ENCODE measurements at regions not wholly inside any gene's neighbourhood (a gene's known extent, or its start where the extent isn't known, plus 50 kb on each side); places are given as distances from the start of the nearest gene placed in this dataset.

DNA sequence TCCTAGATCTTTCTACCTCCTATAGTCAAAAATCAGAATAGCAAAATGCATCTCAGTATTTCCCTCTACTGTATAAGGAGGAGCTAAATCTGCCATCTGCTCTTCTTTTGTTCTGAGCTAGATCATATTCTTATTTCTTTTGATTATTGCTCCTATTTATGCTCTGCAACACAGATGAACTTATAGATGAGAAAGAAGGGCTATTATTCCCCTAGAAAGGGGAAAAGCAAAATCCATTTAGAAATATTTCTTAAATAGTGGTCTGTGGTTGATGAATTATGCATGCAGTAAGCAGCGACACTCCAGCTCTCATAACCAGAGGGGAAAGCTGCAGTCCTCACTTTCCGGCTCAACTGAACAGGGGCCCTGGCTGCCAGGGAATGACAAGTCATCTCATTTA is 207.3 kb upstream of the SORCS1 start:
- Mint-ChIP-seq H3K9me3 (peaks cover 8% of the 10 kb centered on the region), H3K4me3 (no peak overlapping the region), H3K27me3 (no peaks in the 10 kb centered on the region), H3K27ac (no peak overlapping the region), H3K4me1 (no peaks in the 10 kb centered on the region), H3K36me3 (no peaks in the 10 kb centered on the region)

DNA sequence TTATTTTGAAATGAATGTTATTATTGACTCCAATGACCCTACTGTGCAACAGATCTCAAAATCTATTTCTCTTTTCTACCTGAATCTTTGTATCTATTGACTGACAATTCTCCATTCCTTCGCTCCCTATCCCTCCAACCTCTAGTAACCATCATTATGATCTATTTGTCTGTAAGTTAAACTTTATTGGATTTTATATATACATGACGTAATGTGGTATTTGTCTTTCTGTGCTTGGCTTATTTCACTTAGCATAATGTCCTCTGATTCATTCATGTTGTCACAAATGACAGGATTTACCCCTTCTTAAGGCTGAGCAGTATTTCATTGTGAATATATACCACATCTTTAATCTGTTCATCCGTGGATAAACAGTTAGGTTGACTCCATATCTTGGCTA is 200.4 kb upstream of the SORCS1 start:
- no peak overlapping the region for H3K4me3 Mint-ChIP-seq
- H3K36me3 Mint-ChIP-seq, result no peaks in the 10 kb centered on the region
- H3K27me3 Mint-ChIP-seq, result no peaks in the 10 kb centered on the region
- H3K4me1 Mint-ChIP-seq, result no peaks in the 10 kb centered on the region
- no peak overlapping the region for H3K27ac Mint-ChIP-seq
- H3K9me3 Mint-ChIP-seq, result peaks cover under 1% of the 10 kb centered on the region

DNA sequence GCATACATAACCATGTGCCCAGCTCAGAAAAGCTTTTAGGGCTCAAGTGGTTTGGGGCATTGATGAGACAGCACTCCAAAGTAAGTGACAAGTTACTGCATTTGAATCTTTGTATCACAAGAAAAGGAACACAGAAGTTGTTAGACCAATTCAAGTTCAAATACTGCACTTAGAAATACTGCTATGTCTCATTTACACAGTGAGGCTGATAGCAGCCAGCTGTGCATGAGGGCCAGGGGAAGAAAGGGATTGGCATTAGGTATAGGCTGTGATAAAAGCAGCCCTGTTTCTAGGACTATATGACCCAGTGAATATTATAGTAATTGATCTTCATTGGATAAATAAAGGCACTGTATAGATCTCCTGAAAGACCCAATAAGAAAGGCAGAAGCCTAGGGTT is 197.8 kb upstream of the SORCS1 start:
- H3K27ac Mint-ChIP-seq, result no peak overlapping the region
- no peaks in the 10 kb centered on the region for H3K27me3 Mint-ChIP-seq
- no peaks in the 10 kb centered on the region for H3K4me1 Mint-ChIP-seq
- H3K36me3 Mint-ChIP-seq, result no peaks in the 10 kb centered on the region
- peaks cover 12% of the 10 kb centered on the region for H3K9me3 Mint-ChIP-seq
- H3K4me3 Mint-ChIP-seq, result no peak overlapping the region

DNA sequence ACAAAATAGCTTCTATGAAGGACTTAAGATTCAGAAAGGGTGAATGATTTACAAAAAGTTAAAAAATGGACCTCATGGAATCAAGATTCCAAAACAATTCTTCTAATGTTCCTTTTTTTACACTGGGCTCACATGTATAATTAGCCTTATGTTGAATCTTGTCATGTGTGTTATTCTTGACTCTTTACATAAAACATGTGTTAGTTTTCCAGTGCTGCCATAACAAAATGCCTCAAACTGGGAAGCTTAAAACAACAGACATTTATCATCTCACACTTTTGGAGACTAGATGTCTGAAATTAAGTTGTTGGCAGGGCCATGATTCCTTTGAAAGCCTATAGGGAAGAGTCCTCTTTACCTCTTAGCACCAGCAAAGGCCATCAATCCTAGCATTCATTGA is 192.5 kb upstream of the SORCS1 start:
- Mint-ChIP-seq H3K27ac (no peak overlapping the region), H3K4me1 (no peaks in the 10 kb centered on the region), H3K36me3 (no peaks in the 10 kb centered on the region), H3K9me3 (peaks cover 32% of the 10 kb centered on the region), H3K4me3 (no peak overlapping the region), H3K27me3 (no peaks in the 10 kb centered on the region)

DNA sequence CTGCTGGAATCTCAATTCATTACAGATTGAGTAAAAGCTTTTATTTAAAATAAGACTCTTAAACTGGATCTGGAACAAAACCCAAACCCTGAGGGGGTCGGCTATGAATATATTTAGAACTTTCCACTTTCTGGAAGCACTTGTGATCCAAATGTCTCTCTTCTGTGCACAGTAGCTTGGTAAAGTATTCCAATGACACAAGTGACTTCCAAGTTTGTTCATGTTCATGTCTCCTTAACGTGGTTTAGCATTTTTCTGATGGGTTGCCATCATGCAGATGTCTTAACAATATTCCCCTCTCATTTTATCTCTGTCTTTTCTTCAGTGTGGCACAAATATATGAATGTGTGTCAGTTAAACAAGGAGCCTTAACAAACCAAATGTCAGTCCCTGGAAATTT is 191.9 kb upstream of the SORCS1 start:
- no peak overlapping the region for H3K27ac Mint-ChIP-seq
- H3K4me1 Mint-ChIP-seq, result no peaks in the 10 kb centered on the region
- peaks cover 32% of the 10 kb centered on the region for H3K9me3 Mint-ChIP-seq
- H3K36me3 Mint-ChIP-seq, result no peaks in the 10 kb centered on the region
- no peaks in the 10 kb centered on the region for H3K27me3 Mint-ChIP-seq
- no peak overlapping the region for H3K4me3 Mint-ChIP-seq

DNA sequence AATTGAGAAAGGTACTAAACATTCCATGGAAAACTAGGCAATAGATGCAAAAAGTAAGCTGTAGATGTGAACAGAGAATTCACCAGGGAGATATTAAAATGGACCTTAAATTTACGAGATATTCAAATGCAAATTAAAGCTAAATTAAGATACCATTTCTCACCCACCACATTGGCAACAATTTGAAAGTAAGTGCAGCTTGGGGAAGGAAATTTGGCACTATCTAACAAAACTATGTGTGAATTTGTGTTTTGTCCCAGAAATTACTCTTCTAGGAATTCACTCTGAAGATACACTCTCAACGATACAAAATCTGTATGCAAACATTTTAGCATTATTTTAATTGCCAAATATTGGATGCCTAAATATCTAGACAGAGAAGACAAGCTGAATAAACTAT is 178.2 kb upstream of the SORCS1 start:
- Mint-ChIP-seq H3K36me3 (no peaks in the 10 kb centered on the region), H3K9me3 (peaks cover 5% of the 10 kb centered on the region), H3K4me3 (no peak overlapping the region), H3K27me3 (no peaks in the 10 kb centered on the region), H3K27ac (no peak overlapping the region), H3K4me1 (no peaks in the 10 kb centered on the region)

DNA sequence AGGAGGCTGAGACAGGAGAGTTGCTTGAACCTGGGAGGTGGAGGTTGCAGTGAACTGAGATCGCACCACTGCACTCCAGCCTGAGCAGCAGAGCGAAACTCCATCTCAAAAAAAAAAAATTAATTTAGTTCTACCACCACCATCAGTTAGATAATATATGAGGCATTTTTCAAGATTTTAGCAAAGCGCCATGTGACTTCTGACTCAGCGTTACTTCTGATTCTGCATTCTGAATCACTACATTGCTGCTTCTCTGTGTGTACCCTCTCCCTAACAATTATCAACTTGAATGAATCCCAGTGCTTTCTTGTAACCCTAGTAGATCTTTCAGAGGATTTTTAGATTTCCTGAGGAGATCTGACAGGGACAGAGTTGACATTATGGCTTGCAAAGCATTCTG is 176.8 kb upstream of the SORCS1 start:
- H3K4me1 Mint-ChIP-seq, result no peaks in the 10 kb centered on the region
- no peak overlapping the region for H3K27ac Mint-ChIP-seq
- peaks cover 5% of the 10 kb centered on the region for H3K9me3 Mint-ChIP-seq
- H3K36me3 Mint-ChIP-seq, result no peaks in the 10 kb centered on the region
- H3K4me3 Mint-ChIP-seq, result no peak overlapping the region
- H3K27me3 Mint-ChIP-seq, result no peaks in the 10 kb centered on the region

DNA sequence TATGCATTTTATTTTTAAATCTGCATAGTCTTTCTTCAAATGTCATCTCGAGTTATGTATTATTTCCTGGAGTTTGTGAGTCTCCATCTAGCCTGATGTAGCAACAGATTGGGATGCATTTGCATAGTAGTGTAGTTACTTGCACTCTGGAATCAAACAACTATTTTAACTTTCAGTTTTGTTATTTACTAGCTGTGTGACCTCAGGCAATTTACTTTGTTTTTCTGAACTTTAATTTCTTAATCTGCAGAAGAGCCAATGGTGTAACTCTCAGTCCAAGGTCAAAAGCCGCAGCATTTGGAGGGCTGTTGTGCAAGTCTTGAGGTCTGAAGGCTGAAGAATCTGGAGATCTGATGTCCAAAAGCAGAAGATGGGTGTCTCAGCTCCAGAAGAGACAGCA is 175.8 kb upstream of the SORCS1 start:
- Mint-ChIP-seq H3K4me3 (no peak overlapping the region), H3K27ac (no peak overlapping the region), H3K27me3 (no peaks in the 10 kb centered on the region), H3K4me1 (no peaks in the 10 kb centered on the region), H3K9me3 (peaks cover 5% of the 10 kb centered on the region), H3K36me3 (no peaks in the 10 kb centered on the region)

DNA sequence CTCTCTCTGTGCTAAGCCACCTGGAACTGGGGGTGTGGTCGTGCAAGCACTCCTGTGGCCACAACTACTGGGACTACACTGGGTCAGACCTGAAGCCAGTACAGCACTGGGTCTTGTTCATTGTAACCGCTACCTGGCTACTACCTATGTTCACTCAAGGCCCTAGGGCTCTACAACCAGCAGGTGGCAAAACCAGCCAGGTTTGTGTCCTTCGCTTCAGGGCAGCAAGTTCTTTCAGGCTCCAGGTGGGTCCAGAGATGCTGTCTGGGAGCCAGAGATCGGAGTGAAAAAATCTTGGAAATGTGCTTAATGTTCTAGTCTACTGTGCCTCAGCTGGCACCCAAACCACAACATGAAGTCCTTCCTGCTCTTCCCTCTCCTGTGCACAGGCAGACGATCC is 171.6 kb upstream of the SORCS1 start:
- Mint-ChIP-seq H3K9me3 (peaks cover 6% of the 10 kb centered on the region), H3K4me1 (no peaks in the 10 kb centered on the region), H3K27me3 (no peaks in the 10 kb centered on the region), H3K27ac (no peak overlapping the region), H3K4me3 (no peak overlapping the region), H3K36me3 (no peaks in the 10 kb centered on the region)

DNA sequence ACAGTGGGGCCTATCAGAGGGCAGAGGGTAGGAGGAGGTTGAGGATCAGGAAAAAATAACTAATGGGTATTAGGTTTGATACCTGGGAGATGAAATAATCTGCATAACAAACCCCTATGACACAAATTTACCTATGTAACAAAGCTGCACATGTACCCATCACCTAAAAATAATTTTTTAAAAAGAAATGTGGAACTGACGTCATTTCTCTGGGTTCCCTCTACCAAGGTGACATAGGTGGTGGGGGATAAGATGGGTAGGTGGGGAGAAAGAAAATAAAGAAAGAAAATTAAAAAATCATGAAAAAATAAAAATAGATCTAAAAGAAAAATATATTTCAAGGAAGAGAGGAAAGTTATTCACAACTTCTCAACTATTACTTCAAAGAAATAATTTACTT is 153.1 kb upstream of the SORCS1 start:
- H3K36me3 Mint-ChIP-seq, result no peaks in the 10 kb centered on the region

DNA sequence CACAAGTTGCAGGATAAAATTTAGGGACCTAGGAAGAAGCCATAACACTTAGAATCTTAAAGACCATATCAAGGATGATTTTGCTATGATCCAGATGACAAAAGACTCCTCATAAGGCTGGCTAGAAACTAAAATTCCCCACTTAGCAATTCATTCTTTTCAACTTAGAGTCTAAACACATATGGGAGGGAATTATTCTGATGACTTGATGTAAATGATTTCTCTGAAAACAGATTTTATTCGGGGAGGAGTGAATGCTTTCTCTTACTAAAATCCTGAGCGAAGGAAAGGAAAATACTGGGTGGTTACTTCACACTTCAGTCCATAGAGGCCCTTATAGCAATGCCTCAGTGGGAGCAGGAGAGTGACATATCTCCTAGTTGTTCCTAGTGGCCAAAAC is 138.7 kb upstream of the SORCS1 start:
- Mint-ChIP-seq H3K36me3 (no peaks in the 10 kb centered on the region), H3K27me3 (no peaks in the 10 kb centered on the region), H3K27ac (no peak overlapping the region), H3K9me3 (peaks cover 12% of the 10 kb centered on the region), H3K4me1 (no peaks in the 10 kb centered on the region), H3K4me3 (no peak overlapping the region)

More for the DNA sequence above, 153.1 kb upstream of the SORCS1 start:
- H3K9me3 Mint-ChIP-seq, result no peaks in the 10 kb centered on the region
- H3K27me3 Mint-ChIP-seq, result no peaks in the 10 kb centered on the region
- H3K4me1 Mint-ChIP-seq, result no peaks in the 10 kb centered on the region
- H3K4me3 Mint-ChIP-seq, result no peak overlapping the region
- H3K27ac Mint-ChIP-seq, result no peak overlapping the region

DNA sequence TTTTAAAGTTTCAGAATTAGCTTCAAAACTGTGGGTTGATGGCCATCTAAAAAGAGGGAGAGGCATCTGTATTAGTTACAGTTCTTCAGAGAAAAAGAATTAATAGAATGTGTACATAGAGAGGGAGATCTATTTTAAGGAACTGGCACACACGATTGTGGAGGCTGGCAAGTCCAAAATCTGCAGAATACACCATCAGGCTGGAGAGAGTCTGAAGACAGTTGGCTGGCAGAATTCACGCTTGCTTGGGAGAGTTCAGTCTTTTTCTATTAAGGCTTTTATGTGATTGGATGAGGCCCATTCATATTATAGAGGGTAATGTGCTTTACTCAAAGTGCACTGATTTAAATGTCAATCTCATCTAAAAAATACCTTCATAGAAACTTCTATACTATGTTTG is 135.1 kb upstream of the SORCS1 start:
- Mint-ChIP-seq H3K27me3 (no peaks in the 10 kb centered on the region), H3K9me3 (peaks cover 12% of the 10 kb centered on the region), H3K36me3 (no peaks in the 10 kb centered on the region), H3K27ac (no peak overlapping the region), H3K4me1 (no peaks in the 10 kb centered on the region), H3K4me3 (no peak overlapping the region)

DNA sequence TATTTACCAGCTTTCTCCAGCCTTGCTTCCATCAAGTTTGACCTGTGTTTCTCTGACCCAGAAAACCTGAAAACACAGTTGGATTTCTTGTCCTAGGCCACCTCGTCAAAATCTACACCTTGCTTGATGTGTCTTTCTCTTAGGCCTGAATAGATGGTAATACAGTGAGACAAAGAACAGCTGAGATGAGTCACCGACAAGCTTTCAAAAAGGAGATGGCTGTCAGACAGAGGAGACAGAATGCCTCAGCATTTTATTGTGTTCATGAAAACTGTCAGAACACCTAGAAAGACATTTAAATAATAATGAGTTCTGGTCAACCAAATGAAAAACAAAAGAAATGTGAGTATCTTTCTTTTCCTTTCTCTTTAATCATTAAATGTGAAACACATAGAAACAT is 119.7 kb upstream of the SORCS1 start:
- Mint-ChIP-seq H3K4me3 (no peak overlapping the region), H3K27ac (no peak overlapping the region), H3K36me3 (no peaks in the 10 kb centered on the region), H3K9me3 (peaks cover 5% of the 10 kb centered on the region), H3K4me1 (no peaks in the 10 kb centered on the region), H3K27me3 (no peaks in the 10 kb centered on the region)

DNA sequence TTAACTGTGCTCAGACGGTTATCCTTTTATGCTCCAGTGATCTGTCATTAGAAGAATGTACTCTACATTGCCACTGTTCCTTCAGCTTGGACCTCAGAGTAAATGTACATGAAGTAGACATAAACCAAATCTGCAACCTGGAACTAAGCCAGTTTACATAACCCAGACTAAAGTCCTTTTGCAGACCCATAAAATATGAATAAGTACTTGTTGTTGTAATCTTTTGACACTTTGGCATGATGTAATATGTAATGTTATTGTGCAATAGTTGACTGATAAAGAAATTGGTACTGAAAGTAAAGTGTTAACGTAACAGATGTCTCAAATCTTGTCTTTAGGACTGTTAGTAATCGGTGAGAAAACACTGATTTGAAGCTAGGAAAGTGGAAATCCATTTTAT is 115.8 kb upstream of the SORCS1 start:
- Mint-ChIP-seq H3K36me3 (no peaks in the 10 kb centered on the region), H3K9me3 (peaks cover 11% of the 10 kb centered on the region), H3K4me1 (no peaks in the 10 kb centered on the region), H3K4me3 (no peak overlapping the region), H3K27me3 (no peaks in the 10 kb centered on the region), H3K27ac (no peak overlapping the region)

DNA sequence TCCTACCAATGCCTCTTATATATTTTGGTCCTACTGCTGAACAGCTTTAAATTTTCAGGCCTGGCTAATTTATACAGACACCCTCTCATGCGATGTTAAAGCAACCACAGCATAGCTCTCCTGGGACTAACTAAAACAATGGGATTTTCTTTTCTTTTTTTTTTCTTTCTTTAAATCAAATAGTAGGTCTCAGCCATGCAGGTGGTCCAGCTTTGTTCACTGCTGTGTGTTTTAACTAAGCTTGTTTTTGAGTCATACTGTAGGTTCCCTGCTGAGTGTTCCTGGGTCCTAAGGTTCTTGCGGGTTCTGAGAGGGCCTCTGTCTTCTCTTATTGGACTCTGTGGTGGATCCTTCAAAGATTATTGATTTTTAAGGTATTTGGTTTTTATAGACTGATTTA is 113.1 kb upstream of the SORCS1 start:
- no peak overlapping the region for H3K4me3 Mint-ChIP-seq
- H3K4me1 Mint-ChIP-seq, result no peaks in the 10 kb centered on the region
- no peaks in the 10 kb centered on the region for H3K27me3 Mint-ChIP-seq
- peaks cover 11% of the 10 kb centered on the region for H3K9me3 Mint-ChIP-seq
- no peak overlapping the region for H3K27ac Mint-ChIP-seq
- H3K36me3 Mint-ChIP-seq, result no peaks in the 10 kb centered on the region

DNA sequence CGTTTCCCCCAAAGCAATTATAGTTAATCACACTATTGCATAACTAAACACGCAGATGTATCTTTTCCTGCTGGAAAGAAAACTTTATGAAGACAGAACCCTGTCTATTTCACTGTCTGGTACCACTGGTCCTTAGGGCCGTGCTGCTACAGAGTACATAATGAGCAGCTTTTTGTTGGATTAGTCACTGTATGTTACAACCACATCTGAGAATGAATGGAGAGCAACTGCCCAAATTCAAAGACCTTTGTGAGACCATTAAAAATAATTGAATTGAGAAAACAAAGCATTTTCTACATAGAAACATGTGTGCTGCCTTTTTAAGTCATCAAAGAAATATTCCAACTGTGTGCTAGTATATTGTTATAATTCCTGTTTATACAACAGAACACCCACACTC is 111.3 kb upstream of the SORCS1 start:
- H3K36me3 Mint-ChIP-seq, result no peaks in the 10 kb centered on the region
- peaks cover 11% of the 10 kb centered on the region for H3K9me3 Mint-ChIP-seq
- H3K27ac Mint-ChIP-seq, result no peak overlapping the region
- no peaks in the 10 kb centered on the region for H3K27me3 Mint-ChIP-seq
- H3K4me1 Mint-ChIP-seq, result no peaks in the 10 kb centered on the region
- H3K4me3 Mint-ChIP-seq, result no peak overlapping the region

DNA sequence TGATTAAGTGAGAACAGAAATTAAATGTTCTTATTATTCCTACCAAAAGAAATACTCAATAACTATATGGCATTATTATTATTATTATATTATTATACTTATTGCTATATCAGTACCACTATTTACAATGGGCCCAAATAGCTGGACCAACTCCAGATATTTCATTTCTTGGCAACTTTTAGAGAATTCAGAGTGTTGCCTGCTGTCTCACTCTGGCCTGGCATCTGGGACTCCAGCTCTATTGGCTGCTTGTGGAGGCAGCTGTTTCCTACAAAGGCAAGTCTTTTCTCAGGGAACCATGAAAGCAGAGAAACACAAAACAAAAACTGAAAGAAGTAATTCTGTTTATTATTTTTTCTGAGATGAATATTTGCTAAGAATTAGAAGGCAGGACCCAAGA is 105.1 kb upstream of the SORCS1 start:
- Mint-ChIP-seq H3K4me3 (no peak overlapping the region), H3K36me3 (no peaks in the 10 kb centered on the region), H3K27me3 (no peaks in the 10 kb centered on the region), H3K9me3 (peaks cover 11% of the 10 kb centered on the region), H3K27ac (no peak overlapping the region), H3K4me1 (no peaks in the 10 kb centered on the region)

DNA sequence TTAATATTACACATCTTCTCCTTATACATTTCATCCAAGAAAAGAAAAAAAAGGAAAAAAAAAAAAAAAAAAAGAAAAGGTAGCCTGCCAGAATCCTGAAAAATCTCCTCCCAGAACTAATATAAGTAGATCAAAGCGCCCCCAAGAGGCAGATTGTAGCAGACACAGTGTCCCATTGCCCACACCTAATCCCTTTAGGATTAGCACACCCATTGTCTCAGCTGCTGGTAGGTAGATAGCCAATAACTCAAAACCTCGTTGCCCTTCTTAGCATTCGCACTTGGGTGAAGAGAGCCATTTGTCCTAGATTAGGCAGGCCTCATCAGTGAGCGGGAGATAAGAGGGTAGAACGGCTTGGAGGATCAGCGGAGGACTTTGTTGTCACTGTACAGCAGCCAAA is 100.2 kb upstream of the SORCS1 start:
- peaks cover 11% of the 10 kb centered on the region for H3K9me3 Mint-ChIP-seq
- no peaks in the 10 kb centered on the region for H3K27me3 Mint-ChIP-seq
- H3K4me3 Mint-ChIP-seq, result no peak overlapping the region
- H3K36me3 Mint-ChIP-seq, result no peaks in the 10 kb centered on the region
- H3K27ac Mint-ChIP-seq, result no peak overlapping the region
- H3K4me1 Mint-ChIP-seq, result no peaks in the 10 kb centered on the region

All from activated naive CD4-positive, alpha-beta T cell treated with anti-CD3 and anti-CD28 coated beads, Interleukin-2, amount 50 U/mL, for 24 hours (primary cell).